ENCODE measurements at regions not wholly inside any gene's neighbourhood (a gene's known extent, or its start where the extent isn't known, plus 50 kb on each side); places are given as distances from the start of the nearest gene placed in this dataset.

DNA sequence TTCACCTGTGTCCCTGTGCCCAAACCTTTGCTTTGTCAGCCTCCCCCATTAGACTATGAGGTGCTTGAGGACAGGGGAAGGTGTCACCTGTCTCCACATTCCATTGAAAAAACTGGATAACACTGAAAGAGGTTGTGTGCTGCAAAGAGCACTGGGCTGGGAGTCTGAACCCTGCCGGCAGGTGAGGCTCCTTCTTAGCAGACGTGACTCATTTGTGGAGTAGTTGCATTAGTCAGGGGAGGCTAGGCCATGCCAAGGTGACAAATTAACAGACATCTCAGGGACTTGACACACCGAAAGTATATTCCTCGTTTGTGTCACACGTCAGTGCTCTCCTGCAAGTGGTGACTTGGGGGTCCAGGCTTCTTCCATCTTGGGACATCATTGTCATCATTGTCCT is 95.9 kb upstream of the STX18 start:
- no peak for DNase-seq (ENCODE audit: low spot score)

DNA sequence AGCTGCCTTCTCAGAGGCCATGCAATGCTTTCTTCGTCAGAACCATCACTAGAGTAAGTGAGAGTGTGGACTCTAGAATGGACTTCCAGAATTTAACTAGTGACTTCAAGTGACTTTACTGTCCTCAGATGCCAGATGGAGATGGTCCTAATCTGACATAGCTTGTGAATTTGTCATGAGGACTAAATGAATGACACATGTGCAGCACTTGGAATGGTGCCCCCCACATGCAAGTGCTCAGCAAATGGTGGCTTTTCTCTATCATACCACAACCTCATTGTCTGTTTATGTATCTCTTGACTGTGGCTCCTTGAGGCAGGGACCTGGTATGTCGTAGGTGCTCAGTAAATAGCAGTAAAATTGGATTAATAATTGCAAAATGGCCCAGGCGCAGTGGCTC is 91.6 kb upstream of the STX18 start:
- DNase-seq (ENCODE audit: low spot score), result no peak

DNA sequence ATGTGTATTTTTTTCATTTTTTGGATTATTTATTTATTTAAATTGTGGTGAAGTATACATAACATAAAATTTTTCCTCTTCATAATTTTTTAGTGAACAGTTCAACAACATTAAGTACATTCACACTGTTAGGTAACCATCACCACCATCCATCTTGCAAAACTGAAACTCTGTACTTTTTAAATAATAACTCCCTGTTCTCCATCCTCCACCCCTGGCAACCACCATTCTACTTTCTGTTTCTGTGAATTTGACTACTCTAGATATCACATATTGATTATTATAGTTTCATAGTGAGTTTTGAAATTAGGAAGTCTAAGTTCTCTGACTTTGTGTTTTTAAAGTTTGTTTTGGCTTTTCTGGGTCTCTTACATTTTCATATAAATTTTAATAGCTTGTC is 89.3 kb upstream of the STX18 start:
- no peak for DNase-seq (ENCODE audit: low spot score)

DNA sequence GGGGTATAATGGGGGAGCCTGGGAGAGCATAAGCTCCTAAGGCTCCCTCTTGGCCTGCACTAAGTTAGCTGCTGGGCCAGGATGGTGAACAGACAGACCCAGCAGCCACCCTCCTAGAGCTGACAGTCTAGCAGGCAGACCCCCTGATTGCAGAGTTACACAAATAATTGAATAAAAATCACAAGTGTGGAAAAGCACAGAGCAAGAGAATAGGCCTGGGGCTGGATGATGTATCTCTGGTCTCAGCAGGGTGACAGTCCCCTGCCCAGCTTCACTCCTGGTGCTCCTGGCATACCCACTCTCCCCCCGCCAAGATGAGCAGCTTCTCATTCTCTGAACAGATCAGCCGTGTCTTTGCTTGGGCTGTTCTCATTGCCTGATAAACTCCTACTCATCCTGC is 86.1 kb upstream of the STX18 start:
- DNase-seq (ENCODE audit: low spot score), result no peak

DNA sequence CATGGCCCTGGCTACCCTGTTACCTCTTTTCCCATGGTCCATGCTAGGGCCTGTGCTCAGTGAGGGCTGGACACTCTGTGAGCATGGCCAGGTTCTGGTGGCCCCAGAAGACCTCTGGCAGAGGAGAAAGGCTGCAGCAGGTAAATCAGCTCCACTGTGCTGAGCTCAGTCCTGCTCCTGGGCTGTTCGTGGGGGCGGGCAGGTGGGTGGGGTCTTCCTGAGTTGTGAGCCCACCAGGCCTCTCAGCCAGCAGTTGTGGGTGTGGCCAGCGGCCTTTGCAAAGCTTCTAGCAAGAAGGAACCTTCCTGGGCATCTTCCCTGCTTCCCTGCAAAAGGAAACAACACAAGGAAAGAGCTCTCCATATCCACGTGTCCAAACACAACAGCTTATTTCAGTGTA is 85.3 kb upstream of the STX18 start:
- DNase-seq (ENCODE audit: low spot score), result no peak

DNA sequence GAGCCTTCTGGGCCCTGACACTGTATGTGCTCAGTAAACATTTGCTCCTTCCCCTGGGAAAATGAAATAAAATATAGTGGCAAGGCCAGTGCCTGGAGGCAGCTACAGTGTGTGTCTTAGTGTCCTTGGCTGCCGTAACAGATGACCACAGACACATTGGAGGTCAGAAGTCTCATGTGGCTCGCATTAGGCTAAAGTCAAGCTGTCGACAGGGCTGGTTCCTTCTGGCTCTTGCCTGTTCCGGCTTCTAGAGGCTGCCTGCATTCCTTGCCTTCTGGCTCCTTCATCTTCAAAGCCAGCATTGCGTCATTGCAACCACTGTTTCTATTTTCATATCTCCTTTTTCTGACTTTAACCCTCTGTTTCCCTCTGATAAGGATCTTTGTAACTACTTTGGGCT is 83.6 kb upstream of the STX18 start:
- peak; percentile 87 for DNase-seq (ENCODE audit: low spot score)

DNA sequence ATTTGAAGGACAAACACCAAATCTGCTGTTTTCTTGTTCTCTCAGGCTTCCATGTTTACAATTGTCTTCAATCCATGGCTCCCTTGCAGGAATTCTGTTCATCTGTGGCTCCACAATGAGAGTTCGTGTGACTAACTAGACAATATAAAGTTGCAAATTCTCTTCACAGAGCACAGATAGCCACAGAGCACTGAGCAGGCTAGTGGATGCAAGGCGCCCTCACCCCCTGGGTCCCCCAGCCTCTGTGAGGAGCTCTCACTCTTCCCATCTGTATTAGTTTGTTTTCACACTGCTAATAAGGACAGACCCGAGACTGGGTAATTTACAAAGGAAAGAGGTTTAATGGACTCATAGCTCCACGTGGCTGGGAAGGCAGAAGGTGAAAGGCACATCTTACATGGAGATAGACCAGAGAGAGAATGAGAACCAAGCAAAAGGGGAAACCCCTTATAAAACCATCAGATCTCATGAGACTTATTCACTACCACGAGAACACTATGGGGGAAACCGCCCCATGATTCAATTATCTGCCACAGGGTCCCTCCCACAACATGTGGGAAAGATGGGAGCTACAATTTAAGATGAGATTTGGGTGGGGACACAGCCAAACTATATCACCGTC is 82.5 kb upstream of the STX18 start:
- DNase-seq (ENCODE audit: low spot score), result no peak

DNA sequence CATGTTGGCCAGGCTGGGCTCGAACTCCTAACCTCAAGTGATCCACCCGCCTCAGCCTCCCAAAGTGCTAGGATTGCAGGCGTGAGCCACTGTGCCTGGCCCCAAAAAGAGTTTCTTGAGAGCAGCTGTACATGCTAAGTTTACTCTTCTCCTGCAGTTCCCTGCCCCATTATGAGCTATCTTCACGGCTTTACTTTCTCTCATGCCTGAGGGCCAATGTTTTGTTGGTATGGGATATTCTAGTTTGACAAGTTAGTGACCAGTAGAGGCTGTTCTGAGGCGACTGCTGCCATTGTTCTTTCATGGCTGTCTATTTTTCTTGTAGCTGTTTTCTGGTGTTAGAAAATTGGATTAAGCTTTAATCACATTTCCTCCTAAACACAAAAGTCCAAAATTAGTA is 78.0 kb upstream of the STX18 start:
- no peak for DNase-seq (ENCODE audit: low spot score)

DNA sequence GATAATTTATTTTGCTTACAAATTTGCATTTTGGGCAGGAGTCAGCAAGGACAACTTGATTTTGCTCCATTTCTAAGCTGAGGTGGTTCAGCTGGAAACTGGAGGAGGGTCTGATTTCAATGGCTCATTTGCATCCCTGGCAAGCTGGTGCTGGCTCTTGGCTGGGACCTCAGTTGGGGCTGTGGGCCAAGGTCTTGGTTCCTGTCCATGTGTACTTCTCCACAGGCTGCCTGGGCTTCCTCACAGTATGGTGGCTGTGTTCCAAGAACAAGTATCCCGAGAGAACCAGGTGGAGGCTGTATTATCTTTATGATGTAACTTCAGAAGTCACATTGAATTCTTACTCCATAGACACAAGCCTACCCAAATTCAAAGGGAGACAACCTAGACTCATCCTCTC is 77.0 kb upstream of the STX18 start:
- no peak for DNase-seq (ENCODE audit: low spot score)

DNA sequence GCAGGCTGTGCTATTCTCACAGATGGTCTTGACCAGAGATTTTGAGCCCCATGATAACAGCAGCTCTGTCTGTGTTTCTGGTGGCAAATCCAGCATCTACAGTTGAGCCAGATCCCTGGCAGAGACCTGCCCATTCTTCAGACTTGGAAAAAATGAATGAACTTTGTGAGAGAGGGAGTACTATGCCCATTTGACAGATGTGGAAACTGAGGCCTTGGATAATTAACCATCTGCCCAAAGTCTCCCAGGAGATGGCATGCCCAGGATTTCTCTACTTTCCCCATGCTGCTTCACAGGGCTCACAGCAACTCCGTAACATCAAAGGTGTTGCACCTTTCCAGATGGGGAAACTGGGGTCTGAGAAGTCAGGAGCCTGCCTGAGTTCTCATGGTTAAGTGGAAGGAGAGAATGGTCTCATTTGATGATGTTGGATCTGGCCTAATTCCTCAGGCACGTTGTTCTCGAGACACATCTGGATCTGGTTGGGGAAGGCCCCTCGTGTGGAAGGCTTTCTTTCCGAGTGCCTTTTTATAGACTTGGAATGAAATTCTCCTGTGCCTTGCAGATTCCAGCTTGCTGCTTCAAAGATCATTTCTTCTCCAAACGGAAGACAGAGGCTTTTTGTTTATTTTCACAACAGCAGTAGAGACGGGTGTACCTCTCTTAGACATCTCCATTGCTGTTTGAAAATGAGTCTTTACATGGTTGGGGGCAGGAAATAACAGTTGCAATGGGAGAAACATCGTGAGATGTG is 73.3 kb upstream of the STX18 start:
- DNase-seq (ENCODE audit: low spot score), result peak; percentile 76

DNA sequence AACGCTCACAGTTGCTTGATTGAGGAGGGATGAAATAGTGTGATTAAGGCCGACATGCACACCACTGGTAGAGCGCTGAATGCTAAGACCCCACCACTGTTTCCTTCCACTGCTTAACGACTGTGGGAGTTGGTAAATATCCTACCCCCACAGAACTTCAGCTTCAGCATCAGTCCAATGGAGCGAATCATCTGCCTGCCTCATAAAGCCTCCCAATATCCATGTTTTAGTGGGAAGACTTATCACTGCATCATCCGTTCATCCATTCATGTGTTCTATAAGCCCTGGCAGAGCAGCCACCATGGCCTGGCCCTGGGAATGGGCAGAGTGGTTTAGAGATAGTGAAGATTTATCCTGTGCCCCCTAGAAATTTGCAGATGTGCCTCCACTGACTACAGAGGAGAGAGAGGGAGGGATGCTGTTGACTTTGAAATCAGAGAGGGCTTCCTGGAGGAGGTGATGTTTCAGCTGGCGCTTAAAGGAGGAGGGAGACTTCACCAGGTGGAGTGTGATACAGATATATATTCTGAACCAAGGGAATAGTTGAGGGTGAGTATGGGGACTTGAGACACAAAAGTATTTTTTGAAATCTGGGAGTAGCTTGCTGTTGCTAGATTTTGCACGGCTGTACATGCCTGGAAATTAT is 71.9 kb upstream of the STX18 start:
- peak; percentile 37 for DNase-seq (ENCODE audit: low spot score)

DNA sequence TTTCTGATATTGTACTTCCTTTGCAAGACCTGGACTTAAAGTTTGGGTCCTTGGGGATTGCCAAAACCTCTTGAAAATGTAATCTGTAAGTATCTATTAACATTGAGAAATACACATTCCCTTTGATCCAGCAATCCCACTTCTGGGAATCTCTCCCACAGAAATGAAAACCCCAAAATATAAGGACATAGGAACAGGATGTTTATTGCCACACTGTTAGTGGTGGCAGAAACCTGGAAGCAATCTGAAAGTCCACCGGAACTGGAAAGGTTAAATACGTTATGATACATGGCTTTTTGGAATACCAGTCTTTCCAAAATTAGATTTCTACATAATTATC is 71.2 kb upstream of the STX18 start:
- DNase-seq (ENCODE audit: low spot score), result peak; percentile 24

DNA sequence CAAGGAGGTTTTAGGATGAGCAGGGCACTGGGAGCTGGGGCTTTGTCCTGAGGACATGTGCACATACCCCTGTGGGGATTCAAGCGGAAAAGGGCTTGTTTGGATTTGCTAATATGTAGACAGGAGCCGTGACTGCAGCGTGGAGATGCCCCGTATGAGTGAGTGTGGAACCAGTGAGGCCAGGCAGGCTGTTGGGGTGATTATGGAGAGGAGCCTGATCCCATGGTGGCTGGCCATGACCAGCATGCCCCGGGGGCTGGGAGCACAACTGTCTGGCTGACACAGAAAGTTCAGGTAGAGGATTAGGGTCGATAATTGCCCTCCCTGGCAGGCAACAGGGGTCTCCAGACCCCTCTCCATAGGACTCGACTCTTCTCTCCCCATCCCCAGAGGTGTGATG is 68.8 kb upstream of the STX18 start:
- no peak for DNase-seq (ENCODE audit: low spot score)

DNA sequence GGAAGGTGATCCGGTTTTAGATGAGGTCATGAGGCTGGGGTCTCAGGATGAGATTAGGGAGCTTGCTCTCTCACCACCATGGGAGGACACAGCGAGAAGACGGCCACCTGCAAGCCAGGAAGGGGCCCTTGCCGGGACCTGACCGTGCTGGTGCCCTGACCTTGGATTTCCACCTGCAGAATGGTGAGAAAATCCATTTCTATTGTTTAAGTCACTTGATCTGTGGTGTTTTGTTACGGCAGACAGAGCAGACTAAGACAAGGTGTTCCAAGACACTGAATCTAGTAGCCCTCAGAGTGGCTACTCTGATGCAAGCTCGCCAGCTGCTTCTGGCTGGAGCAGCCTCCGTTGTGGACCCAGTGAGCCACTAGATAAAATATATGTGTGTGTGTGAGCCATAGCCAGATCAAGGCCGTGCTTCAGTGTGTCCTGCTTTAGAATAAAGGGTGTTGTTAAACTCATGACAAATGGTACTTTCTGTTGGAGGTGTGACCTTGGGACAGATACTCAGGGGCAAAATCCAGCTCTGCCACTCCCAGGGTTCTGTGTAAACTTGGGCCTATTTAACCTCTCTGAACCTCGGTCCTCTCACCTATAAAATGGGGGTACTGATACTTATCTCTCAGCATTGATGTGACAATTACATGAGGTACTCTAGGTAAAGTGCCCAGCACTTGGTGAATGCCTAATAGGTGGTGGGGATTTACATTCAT is 67.9 kb upstream of the STX18 start:
- no peak for DNase-seq (ENCODE audit: low spot score)

DNA sequence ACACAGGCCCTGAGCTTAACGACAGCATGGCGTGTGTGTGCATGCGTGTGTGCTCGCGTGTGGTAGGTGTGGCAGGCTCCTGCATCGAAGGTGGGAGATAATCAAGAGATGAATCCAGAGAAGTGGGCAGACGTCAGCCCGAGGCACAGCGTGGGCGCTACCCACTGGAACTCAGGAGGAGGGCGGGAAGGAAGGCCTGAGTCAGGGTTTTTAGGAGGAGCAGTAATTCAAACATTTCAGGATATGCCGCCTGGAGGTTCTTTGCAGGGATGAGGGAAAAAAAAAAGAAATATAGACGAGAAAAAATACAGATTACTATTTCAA is 66.3 kb upstream of the STX18 start:
- DNase-seq (ENCODE audit: low spot score), result no peak

DNA sequence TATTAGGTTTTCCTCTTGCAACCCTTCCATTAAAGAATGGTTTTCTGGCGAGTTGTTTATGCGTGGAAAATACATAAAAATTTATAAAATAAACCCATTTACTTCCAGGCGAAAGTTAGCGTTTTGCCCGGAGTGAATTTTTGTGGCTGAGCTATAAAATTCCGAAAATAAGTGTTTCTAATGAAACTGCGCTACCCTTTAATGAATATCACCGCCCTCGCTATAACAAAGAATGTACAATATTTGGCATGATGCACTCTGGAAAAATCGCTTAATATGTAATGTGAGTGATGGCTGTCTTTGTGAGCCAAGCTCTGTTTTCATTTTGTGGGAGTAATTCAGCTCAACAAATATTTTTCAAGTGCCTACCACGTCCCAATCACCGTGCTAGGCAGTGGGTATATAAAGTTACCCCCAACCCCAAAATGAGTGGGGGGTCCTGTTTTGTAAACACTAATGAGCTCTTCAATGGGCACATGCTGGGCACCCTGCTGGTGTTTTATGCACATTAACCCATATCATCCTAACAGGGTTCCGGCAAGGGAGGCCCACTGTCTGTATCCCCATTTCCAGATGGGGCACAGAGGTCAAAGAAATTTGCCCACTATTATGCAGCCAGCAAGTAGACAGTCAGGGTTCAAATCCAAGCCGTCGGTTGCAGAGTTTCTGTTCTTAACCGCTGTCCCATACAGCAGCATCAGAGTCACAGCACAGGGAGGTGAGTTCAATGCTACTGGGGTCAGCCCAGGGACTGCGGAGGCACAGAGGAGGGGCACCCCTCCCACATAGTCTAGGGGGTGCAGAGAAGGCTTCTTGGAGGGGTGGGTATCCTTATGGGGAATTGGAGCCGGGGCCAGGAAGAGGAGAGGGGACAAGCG is 65.7 kb upstream of the STX18 start:
- no peak for DNase-seq (ENCODE audit: low spot score)

DNA sequence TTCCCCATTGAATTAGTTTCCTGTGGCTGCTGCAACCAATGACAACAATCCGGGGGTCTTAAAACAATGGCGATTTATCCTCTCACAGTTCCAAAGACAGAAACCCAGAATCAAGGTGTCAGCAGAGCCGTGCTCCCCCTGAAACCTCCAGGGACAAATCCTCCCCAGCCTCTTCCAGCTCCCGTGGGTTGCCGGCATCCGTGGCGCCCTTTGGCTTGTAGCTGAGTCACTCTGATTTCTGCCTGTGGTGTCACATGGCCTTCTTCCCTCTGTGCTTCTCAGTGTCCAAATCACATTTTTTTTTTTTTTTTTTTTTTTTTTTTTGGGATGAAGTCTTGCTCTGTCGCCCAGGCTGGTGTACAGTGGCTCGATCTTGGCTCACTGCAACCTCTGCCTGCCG is 64.5 kb upstream of the STX18 start:
- peak; percentile 83 for DNase-seq (ENCODE audit: low spot score)

DNA sequence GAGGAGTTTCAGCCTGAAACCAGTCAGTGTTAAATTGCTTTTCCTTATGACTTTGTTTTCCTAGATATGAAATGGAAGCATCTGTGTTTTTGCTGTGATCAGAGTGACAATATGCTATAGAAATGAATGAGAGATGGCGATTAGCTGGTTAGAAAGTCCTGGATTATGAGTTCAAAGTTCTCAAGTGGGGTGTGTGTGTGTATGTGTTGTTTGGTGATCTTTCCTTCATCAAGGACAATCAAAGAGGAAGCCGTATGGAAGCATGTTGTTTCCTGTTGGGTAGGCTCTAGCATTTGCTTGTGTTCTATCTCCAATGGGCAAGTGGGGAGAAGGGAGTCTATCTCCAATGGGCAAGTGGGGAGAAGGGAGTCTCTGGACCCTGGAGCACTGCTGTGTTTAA is 64.0 kb upstream of the STX18 start:
- DNase-seq (ENCODE audit: low spot score), result no peak

DNA sequence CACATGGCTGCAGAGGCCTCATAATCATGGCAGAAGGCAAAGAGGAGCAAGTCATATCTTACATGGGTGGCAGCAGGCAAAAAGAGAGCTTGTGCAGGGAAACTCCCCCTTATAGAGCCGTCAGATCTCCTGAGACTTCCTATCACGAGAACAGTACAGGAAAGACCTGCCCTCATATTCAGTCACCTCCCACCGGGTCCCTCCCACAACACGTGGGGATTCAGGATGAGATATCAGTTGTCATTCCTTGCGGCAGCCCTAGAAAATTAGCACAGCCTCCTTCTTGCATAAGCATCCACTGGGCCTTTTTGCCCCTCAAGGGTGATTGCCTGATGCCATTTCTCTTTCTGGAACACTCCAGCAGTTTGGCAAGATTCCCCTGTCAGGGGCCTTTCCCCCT is 61.7 kb upstream of the STX18 start:
- DNase-seq (ENCODE audit: low spot score), result no peak

DNA sequence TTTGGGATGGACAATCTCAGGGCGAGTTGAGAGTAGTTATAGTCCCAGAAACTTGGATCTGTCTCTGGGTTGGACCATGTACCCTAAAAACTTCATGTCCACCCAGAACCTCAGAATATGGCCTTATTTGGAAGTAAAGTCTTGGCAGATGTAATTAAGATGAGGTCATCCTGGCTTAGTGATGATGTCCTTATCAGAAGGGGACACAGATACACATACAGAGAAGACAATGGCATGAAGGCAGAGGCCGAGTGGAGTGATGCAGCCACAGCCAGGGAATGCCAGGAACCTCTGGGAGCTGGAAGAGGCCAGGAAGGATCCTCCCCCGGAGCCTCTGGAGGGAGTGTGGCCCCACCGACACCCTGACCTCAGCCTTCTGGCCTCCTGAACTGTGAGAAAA is 61.2 kb upstream of the STX18 start:
- no peak for DNase-seq (ENCODE audit: low spot score)

DNA sequence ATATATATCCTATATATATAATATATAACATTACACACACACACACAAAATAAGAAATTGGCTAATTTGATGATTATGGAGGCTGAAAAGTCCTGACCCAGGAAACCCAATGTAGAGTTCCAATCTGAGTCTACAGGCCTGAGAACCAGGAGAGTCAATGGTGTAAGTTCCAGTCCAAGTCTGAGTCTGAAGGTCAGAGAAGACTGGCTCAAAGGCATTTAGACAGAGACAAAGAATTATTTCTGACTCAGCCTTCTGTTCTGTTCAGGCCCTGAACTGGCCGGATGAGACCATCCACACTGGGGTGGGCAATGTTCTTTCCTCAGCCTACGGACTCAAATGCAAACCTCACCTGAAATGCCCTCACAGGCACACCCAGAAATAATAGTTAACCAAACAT is 60.6 kb upstream of the STX18 start:
- no peak for DNase-seq (ENCODE audit: low spot score)

DNA sequence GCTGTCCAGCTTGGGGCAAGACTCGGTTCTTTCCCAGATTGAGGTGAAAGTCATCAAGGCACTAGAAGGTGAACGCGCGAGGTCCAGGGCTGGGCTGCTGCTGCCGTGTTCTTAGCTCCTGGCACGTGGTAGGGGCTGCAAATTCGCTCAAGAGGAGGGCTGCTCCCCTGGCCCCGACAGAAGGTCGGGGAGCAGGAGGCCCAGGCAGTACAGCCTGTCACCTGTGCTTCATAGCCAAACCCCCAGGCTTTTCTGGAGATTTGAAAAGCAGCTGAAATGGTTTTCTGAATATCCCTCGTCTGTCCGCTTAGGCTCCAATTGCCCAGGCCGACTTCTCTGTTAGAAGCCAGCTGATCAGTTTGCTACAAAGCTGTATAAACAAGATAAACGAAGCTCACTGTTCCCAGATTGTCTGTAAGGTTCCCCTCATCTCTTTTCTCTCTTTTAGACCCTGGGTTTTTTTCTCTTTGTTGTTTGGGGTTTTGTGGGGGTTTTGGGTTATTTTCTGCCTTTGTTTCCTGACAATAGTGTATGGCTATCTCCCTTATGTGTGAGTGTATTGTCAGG is 60.0 kb upstream of the STX18 start:
- DNase-seq (ENCODE audit: low spot score), result no peak
